Neural cell (in vitro differentiated cells): ENCODE measurements at regions not wholly inside any gene's neighbourhood (a gene's known extent, or its start where the extent isn't known, plus 50 kb on each side); places are given as distances from the start of the nearest gene placed in this dataset.

Experiments used
- CTCF ChIP-seq: fragments of 450-650 bp; IDR thresholded peaks from 2 replicates; pipeline ENCODE4 v1.5.1; 2014; ENCODE audit warnings: antibody characterized with exemption, mild to moderate bottlenecking, moderate library complexity; ENCODE audit not compliant: poor library complexity, severe bottlenecking
- EP300 ChIP-seq: fragments of 450-650 bp; conservative IDR thresholded peaks from 2 replicates; pipeline ENCODE4 v1.6.1; 2014; ENCODE audit warnings: antibody characterized with exemption, mild to moderate bottlenecking, moderate library complexity; ENCODE audit not compliant: poor library complexity, severe bottlenecking
- REST ChIP-seq: IDR thresholded peaks from 2 replicates; pipeline ENCODE4 v1.6.1; 2012; ENCODE audit warnings: borderline replicate concordance

GRCh38 chr4:28835501-28835900 is 1884.7 kb upstream of the PCDH7 start:
- no peak for TF ChIP-seq EP300
- TF ChIP-seq REST: no peak
- no peak for TF ChIP-seq CTCF
